H1 (cell line): ENCODE measurements at regions not wholly inside any gene's neighbourhood (a gene's known extent, or its start where the extent isn't known, plus 50 kb on each side); places are given as distances from the start of the nearest gene placed in this dataset.

Source experiments
- CTCF ChIA-PET: fragments of 300-600 bp; sonication (Branson Sonifier 250); formaldehyde crosslinking; loops from one replicate; lab custom pipeline; 2021; ENCODE audit not compliant: partially characterized antibody; lab: Charles Lee
- POLR2A ChIA-PET: fragments of 300-600 bp; sonication (Branson Sonifier 250); formaldehyde crosslinking; loops from one replicate; lab custom pipeline; 2021; ENCODE audit warnings: inconsistent platforms; ENCODE audit not compliant: partially characterized antibody; lab: Charles Lee
- DNase-seq, 2 experiments: peaks; one replicate each; pipeline versions ENCODE4 v3.0.0 to v3.0.0-alpha.2; 2010 to 2022; ENCODE audit warnings: low spot score in 2 of 2, low read depth in 1 of 2, mixed read lengths in 1 of 2
- FAIRE-seq: peaks from 2 replicates; lab custom pipeline; 2011; peaks lifted over from hg19 to GRCh38; lab: Jason Lieb, UNC
- H2AFZ ChIP-seq: 2 replicates; pipeline ENCODE4 v1.8.1; 2012; ENCODE audit warnings: low read length, inconsistent platforms
- H2AK5ac ChIP-seq: 2 replicates; pipeline ENCODE4 v1.6.1; 2013; ENCODE audit warnings: low read depth, low read length
- H2BK120ac ChIP-seq: replicated peaks from 2 replicates; pipeline ENCODE3; 2013; ENCODE audit warnings: low read depth, low read length, inconsistent platforms
- H2BK12ac ChIP-seq: 2 replicates; pipeline ENCODE4 v1.6.1; 2013; ENCODE audit warnings: low read depth, low read length
- H2BK15ac ChIP-seq: 2 replicates; pipeline ENCODE4 v1.6.1; 2013; ENCODE audit warnings: low read length
- H2BK20ac ChIP-seq: 2 replicates; pipeline ENCODE4 v1.6.1; 2013; ENCODE audit warnings: low read length
- H2BK5ac ChIP-seq: 2 replicates; pipeline ENCODE4 v1.6.1; 2013; ENCODE audit warnings: low read depth, low read length
- H3K14ac ChIP-seq: 2 replicates; pipeline ENCODE4 v1.6.1; 2013; ENCODE audit warnings: inconsistent platforms; ENCODE audit not compliant: insufficient read length
- H3K18ac ChIP-seq: 2 replicates; pipeline ENCODE4 v1.6.1; 2013; ENCODE audit warnings: low read length; ENCODE audit errors: extremely low read depth
- H3K23ac ChIP-seq: 2 replicates; pipeline ENCODE4 v1.6.1; 2013; ENCODE audit warnings: inconsistent platforms; ENCODE audit not compliant: insufficient read length
- H3K23me2 ChIP-seq: 2 replicates; pipeline ENCODE4 v1.6.1; 2013; ENCODE audit warnings: low read depth, low read length
- H3K27ac ChIP-seq: 2 replicates; pipeline ENCODE4 v1.6.1; 2011; ENCODE audit warnings: low read depth, low read length, inconsistent platforms
- H3K27me3 ChIP-seq, 4 experiments: replicated peaks in 1 of 4; 1 replicate in 1 of 4; 2 replicates in 3 of 4; pipeline versions ENCODE4 v1.6.1 to v1.8.1; 2011 to 2013; ENCODE audit warnings: low read length in 3 of 4, mild to moderate bottlenecking in 3 of 4, inconsistent platforms in 2 of 4, mixed read lengths in 2 of 4, moderate library complexity in 1 of 4; ENCODE audit not compliant: control insufficient read depth in 3 of 4, insufficient read depth in 3 of 4; ENCODE audit errors: extremely low read depth in 1 of 4
- H3K36me3 ChIP-seq, 4 experiments: 2 replicates each; pipeline versions ENCODE4 v1.6.1 to v1.8.1; 2011 to 2013; ENCODE audit warnings: mild to moderate bottlenecking in 4 of 4, low read length in 3 of 4, moderate library complexity in 2 of 4, control low read depth in 1 of 4, inconsistent platforms in 1 of 4; ENCODE audit not compliant: insufficient read depth in 4 of 4, control insufficient read depth in 2 of 4
- H3K4ac ChIP-seq: replicated peaks from 2 replicates; pipeline ENCODE3; 2013; ENCODE audit warnings: low read length, low read depth, mixed read lengths, inconsistent platforms; ENCODE audit not compliant: insufficient read length
- H3K4me1 ChIP-seq, 4 experiments: replicated peaks in 1 of 4; 1 replicate in 1 of 4; 2 replicates in 3 of 4; pipeline versions ENCODE4 v1.6.1 to v1.8.1; 2011 to 2013; ENCODE audit warnings: low read length in 3 of 4, inconsistent platforms in 2 of 4, mixed read lengths in 1 of 4; ENCODE audit not compliant: insufficient read depth in 4 of 4, control insufficient read depth in 3 of 4
- H3K4me2 ChIP-seq, 2 experiments: 2 replicates each; pipeline versions ENCODE4 v1.6.1 to v1.8.1; 2011 to 2013; ENCODE audit warnings: low read depth in 2 of 2, low read length in 2 of 2, control low read depth in 1 of 2, inconsistent platforms in 1 of 2, mild to moderate bottlenecking in 1 of 2; ENCODE audit not compliant: insufficient read depth in 1 of 2
- H3K4me3 ChIP-seq, 4 experiments: fragments of 200-600, 300-600 bp in 1 of 4; sonication (generic), shearing (Covaris generic), sonication (Bioruptor Twin) in 1 of 4; 2 replicates each; pipeline versions ENCODE4 v1.5.1 to v1.8.1; 2011 to 2016; ENCODE audit warnings: low read length in 4 of 4, low read depth in 3 of 4, control low read depth in 2 of 4, inconsistent platforms in 2 of 4, mild to moderate bottlenecking in 2 of 4, mixed read lengths in 1 of 4, moderate library complexity in 1 of 4; ENCODE audit not compliant: insufficient read depth in 2 of 4; ENCODE audit errors: extremely low read depth in 1 of 4
- H3K56ac ChIP-seq: replicated peaks from 2 replicates; pipeline ENCODE3; 2013; ENCODE audit warnings: low read depth, mild to moderate bottlenecking, mixed read lengths, low read length, inconsistent platforms; ENCODE audit not compliant: insufficient read length
- H3K79me1 ChIP-seq: 2 replicates; pipeline ENCODE4 v1.6.1; 2013; ENCODE audit warnings: low read depth, low read length, control low read depth
- H3K79me2 ChIP-seq, 2 experiments: 2 replicates each; pipeline versions ENCODE4 v1.6.1 to v1.8.1; 2012 to 2013; ENCODE audit warnings: low read length in 2 of 2, mild to moderate bottlenecking in 2 of 2, inconsistent platforms in 1 of 2; ENCODE audit not compliant: insufficient read depth in 2 of 2, control insufficient read depth in 1 of 2
- H3K9ac ChIP-seq, 4 experiments: replicated peaks in 1 of 4; 1 replicate in 1 of 4; 2 replicates in 3 of 4; pipeline versions ENCODE4 v1.6.1 to v1.8.1; 2011 to 2013; ENCODE audit warnings: low read depth in 3 of 4, low read length in 3 of 4, control low read depth in 2 of 4, mild to moderate bottlenecking in 2 of 4, moderate library complexity in 2 of 4, inconsistent platforms in 1 of 4; ENCODE audit errors: extremely low read depth in 1 of 4
- H3K9me3 ChIP-seq, 2 experiments: 2 replicates each; pipeline versions ENCODE4 v1.6.1 to v1.8.1; 2012 to 2013; ENCODE audit warnings: mild to moderate bottlenecking in 2 of 2, moderate library complexity in 2 of 2, control low read depth in 1 of 2, inconsistent platforms in 1 of 2, low read depth in 1 of 2, low read length in 1 of 2, mixed read lengths in 1 of 2; ENCODE audit not compliant: insufficient read depth in 2 of 2
- H4K20me1 ChIP-seq, 2 experiments: replicated peaks in 1 of 2; 2 replicates each; pipeline versions ENCODE3 to v1.8.1; 2011 to 2013; ENCODE audit warnings: inconsistent platforms in 2 of 2, low read length in 2 of 2, mild to moderate bottlenecking in 1 of 2; ENCODE audit not compliant: insufficient read depth in 2 of 2, control insufficient read depth in 1 of 2
- H4K5ac ChIP-seq: 2 replicates; pipeline ENCODE4 v1.6.1; 2013; ENCODE audit warnings: low read length, low read depth, mixed read lengths, inconsistent platforms; ENCODE audit not compliant: insufficient read length
- H4K8ac ChIP-seq: 2 replicates; pipeline ENCODE4 v1.8.0; 2013; ENCODE audit warnings: mild to moderate bottlenecking, moderate library complexity, low read length, inconsistent platforms; ENCODE audit not compliant: insufficient read depth; ENCODE audit errors: extremely low read depth
- H4K91ac ChIP-seq: replicated peaks from 2 replicates; pipeline ENCODE3; 2013; ENCODE audit warnings: low read length, mixed read lengths, inconsistent platforms; ENCODE audit not compliant: insufficient read length
- BRCA1 ChIP-seq: IDR thresholded peaks from 2 replicates; pipeline ENCODE4 v1.6.1; 2012; ENCODE audit warnings: low read depth, low read length, improper control_type of control experiment
- GABPA ChIP-seq: IDR thresholded peaks from 2 replicates; pipeline ENCODE4 v1.6.1; 2011; ENCODE audit warnings: mild to moderate bottlenecking, low read length, moderate library complexity, borderline replicate concordance; ENCODE audit not compliant: insufficient read depth
- HDAC2 ChIP-seq, 2 experiments: fragments of 300-600 bp in 1 of 2; sonication (generic) in 1 of 2; IDR thresholded peaks; 2 replicates each; pipeline ENCODE4 v1.6.1; 2011 to 2012; ENCODE audit warnings: low read depth in 2 of 2, low read length in 2 of 2, mild to moderate bottlenecking in 2 of 2, moderate library complexity in 2 of 2, borderline replicate concordance in 1 of 2, inconsistent platforms in 1 of 2
- JUND ChIP-seq: IDR thresholded peaks from 2 replicates; pipeline ENCODE4 v1.6.1; 2011; ENCODE audit warnings: mild to moderate bottlenecking, improper control_type of control experiment, low read length
- MAFK ChIP-seq: IDR thresholded peaks from 2 replicates; pipeline ENCODE4 v1.6.1; 2012; ENCODE audit warnings: low read depth, mild to moderate bottlenecking, improper control_type of control experiment, low read length
- POLR2AphosphoS5 ChIP-seq: IDR thresholded peaks from 2 replicates; pipeline ENCODE4 v1.6.1; 2011; ENCODE audit warnings: low read depth, low read length
- RBBP5 ChIP-seq: IDR thresholded peaks from 2 replicates; pipeline ENCODE4 v1.7.1; 2012; ENCODE audit warnings: low read depth, mild to moderate bottlenecking, inconsistent platforms, low read length, moderate library complexity, borderline replicate concordance
- RFX5 ChIP-seq: IDR thresholded peaks from 2 replicates; pipeline ENCODE4 v1.6.1; 2011; ENCODE audit warnings: low read depth, low read length, improper control_type of control experiment, borderline replicate concordance
- ZNF274 ChIP-seq: IDR thresholded peaks from 2 replicates; pipeline ENCODE4 v1.7.0; 2012; ENCODE audit warnings: low read length, borderline replicate concordance; ENCODE audit errors: extremely low read depth
- WGBS, 2 experiments: shearing (Covaris generic) in 1 of 2; methylation state at CpG; one replicate each; pipeline versions ENCODE4 v1.1.6 to v1.1.7; 2013 to 2015; ENCODE audit warnings: low lambda C conversion rate in 2 of 2, mixed read lengths in 2 of 2, inconsistent platforms in 1 of 2, low coverage in 1 of 2, missing lambda C conversion rate in 1 of 2; ENCODE audit not compliant: insufficient replicate concordance in 2 of 2, insufficient coverage in 1 of 2, insufficient read length in 1 of 2; ENCODE audit errors: extremely low coverage in 1 of 2, missing lambda C conversion rate in 1 of 2; 5-methylcytosine and 5-hydroxymethylcytosine counted together

- no peak overlapping the region for H2BK15ac ChIP-seq
- H3K9ac ChIP-seq = no peak overlapping the region
- no peak overlapping the region for H3K27ac ChIP-seq
- no peaks in the 10 kb centered on the region for H3K23me2 ChIP-seq
- H3K4me3 ChIP-seq = no peak overlapping the region
- H2AK5ac ChIP-seq = no peak overlapping the region
- no peak for DNase-seq
- H3K18ac ChIP-seq = no peak overlapping the region
- no peak overlapping the region for H2BK20ac ChIP-seq
- no peak overlapping the region for H3K4ac ChIP-seq
- H2AFZ ChIP-seq = no peak overlapping the region
- ChIA-PET CTCF (no interaction called here), POLR2A (no interaction called here)
- no peak overlapping the region for H4K8ac ChIP-seq
- FAIRE-seq = no peak
- no peak overlapping the region for H3K14ac ChIP-seq
- no peak overlapping the region for H3K4me2 ChIP-seq
- H2BK12ac ChIP-seq = no peak overlapping the region
- H3K36me3 ChIP-seq = no peaks in the 10 kb centered on the region; a peak in 1 of 8 replicates
- no peak overlapping the region for H3K56ac ChIP-seq
- no peaks in the 10 kb centered on the region for H3K79me1 ChIP-seq
- no peak overlapping the region for H2BK120ac ChIP-seq
- H4K5ac ChIP-seq = no peak overlapping the region
- no peak overlapping the region for H3K23ac ChIP-seq
- no peaks in the 10 kb centered on the region for H4K20me1 ChIP-seq
- no peaks in the 10 kb centered on the region for H3K4me1 ChIP-seq
- no peaks in the 10 kb centered on the region for H3K27me3 ChIP-seq
- no peaks in the 10 kb centered on the region for H3K79me2 ChIP-seq
- H2BK5ac ChIP-seq = no peak overlapping the region
- H3K9me3 ChIP-seq = no peaks in the 10 kb centered on the region
- 100% methylated on average over 1 of the region's 1 CpG; no CpG with 5 or more reads in 1 of the 2 experiments for WGBS, 2 experiments
- no peak overlapping the region for H4K91ac ChIP-seq
- no peak for TF ChIP-seq POLR2AphosphoS5
- no peak for TF ChIP-seq RFX5
- no peak for TF ChIP-seq MAFK
- no peak for TF ChIP-seq JUND
- TF ChIP-seq RBBP5 = no peak
- TF ChIP-seq BRCA1 = no peak
- TF ChIP-seq HDAC2 (IDR thresholded peaks at IDR 0.05; ENCODE audit: borderline replicate concordance in 1 of 2, low read depth in 2 of 2, low read length in 2 of 2) = no peak
- no peak for TF ChIP-seq GABPA
- no peak for TF ChIP-seq ZNF274
These were observed 604.8 kb upstream of the CXADR start for GRCh38 chr21:16908077-16908476.
